HG03378 (cell line): ENCODE measurements at regions not wholly inside any gene's neighbourhood (a gene's known extent, or its start where the extent isn't known, plus 50 kb on each side); places are given as distances from the start of the nearest gene placed in this dataset.
"Not testable (repeated sequence)": the region's sequence is repeated elsewhere in the genome, so short reads cannot be mapped to it uniquely, and the experiment has no call there.

Experiments used
- ATAC-seq: cut with Tn5 transposase; IDR thresholded peaks from one replicate; pipeline ENCODE4 v1.9.1; 2021; ENCODE audit warnings: mild to moderate bottlenecking, moderate library complexity; ENCODE audit not compliant: unreplicated experiment

DNA sequence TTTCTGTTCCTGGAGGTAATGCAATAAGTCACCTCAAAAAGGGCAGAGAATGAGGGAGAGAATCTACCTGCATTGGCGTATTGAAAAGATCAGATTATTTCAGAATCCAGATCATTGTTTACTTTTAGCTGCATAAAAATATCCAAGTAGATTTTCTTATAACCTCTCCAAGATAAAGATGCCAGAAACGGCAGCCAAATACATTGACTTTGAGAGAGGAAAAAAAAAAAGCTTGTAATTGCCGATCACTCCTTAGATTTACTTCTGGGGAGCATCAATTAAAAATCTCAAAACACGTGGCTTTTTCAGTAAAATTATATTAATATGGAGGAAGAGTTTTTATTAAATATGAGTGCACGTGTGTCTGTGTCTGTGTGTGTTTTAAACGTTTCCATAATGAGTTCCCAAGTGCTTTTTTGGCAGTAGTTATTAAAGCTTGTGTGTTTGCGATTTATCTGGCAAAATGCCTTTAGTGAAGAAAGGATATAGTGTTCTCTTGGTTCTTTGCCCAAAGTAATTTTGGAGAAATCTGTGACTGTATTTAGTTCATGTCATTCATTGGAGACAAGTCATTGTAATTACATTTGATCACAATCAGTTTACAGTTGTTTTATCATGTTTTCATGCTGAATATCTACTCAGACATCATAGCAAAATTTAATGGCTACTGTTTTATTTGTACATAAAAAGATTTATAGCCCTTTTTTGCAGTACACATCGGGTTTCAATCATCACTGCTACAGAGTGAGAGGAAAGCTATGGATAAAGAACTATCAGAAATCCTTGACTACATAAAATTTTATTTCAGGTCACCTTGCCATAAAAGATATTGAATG is 176.1 kb downstream of the TM9SF2 start:
- ATAC-seq, result no peak

DNA sequence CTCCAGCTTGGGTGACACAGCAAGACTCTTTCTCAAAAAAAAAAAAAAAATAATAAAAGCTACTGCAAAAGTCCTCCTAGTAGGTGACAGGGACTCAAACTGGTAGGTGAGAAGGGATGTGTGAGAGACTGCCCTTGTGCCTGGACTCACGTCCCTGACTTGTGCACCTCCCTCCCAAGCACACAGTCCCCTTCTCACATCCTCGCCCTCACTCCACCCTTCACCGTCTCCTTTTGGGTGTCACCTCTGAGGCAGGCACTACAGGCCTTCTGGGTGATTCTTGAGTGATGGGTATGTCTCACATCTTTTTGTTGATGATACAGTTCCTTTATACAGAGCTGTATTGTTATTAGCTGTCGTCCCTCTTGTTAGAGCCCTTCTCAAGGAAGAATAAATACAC is 170.5 kb downstream of the TM9SF2 start:
- no peak for ATAC-seq

DNA sequence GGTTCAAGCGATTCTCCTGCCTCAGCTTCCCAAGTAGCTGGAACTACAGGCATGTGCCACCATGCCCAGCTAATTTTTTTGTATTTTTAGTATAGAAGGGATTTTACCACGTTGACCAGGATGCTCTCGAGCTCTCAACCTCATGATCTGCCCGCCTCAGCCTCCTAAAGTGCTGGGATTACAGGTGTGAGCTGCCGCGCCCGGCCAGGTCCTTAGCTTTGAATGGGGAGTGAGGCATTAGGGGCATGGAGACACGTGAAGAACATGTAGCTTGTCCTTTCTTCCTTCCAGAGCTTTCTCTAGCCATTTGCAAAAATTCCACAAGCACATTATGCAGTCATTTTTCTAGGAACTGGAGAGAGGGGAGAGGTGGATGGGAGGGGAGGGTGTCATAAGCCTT is 167.8 kb downstream of the TM9SF2 start:
- not testable (repeated sequence) for ATAC-seq

DNA sequence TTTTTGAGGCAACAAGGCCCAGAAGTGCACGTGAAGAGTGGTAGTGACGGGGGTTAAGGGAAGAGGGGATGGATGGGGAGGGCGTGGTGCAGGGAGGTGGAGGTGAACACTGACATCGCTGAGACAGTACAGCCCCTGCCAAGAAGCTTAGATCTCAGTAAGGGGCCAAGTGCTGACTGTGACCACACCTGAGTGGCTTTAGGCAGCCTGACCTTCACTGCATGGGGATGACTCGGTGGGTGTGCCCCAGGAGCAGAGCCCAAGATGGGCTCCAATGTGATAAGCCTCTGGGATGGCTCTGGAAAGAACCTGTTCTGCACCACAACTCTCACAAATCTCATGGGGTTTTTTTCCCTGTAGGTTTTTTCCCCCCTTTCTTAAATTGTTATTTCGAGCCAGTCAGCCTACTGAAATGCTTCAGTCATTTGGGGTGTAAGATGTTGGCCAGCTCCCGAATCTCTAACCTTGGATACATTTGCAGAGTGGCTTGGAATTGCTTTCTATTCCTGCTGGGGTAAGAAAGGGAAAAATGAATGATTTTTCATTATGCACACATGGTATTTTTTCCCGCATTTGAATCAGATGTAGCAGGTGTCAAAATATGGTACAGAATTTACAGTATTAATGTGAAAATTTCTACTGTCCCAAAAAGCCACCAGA is 165.0 kb downstream of the TM9SF2 start:
- no peak for ATAC-seq

DNA sequence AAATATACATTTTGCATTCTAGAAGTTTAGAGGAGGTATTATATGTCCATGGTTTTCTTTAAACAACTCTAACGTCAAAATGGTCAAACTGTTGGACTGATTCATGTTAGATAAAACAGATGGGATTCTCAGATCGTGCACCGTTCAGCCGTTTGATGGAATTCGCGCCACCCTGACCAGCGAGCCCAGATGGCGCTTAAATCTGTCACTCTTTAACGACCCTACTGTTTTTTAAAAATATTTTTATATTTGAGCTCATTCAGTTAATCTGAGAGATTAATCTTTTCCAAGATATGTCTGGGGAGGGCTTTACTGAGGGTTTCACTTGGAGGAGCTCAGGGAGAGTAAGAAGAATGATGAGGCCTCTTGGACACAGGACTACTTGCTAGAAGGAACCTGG is 164.4 kb downstream of the TM9SF2 start:
- ATAC-seq, result no peak

DNA sequence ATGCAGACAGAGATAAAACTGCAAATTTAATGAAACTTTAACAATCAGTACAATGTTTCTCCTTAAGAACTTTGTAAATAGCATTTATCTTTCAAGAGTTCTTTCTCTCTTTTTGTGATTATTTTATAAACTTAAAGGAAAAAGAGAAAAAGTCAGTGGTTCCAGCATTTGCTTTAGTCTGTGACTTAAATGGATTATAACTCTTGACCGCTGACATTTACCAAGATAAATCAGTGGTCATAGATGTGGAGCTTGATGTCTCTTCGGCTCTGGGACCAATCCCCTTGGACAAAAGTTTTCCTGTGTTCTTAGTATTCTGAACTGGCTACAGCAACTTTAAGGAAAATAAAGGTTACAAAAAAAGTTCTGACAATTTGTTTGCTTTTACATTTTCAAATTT is 162.6 kb downstream of the TM9SF2 start:
- no peak for ATAC-seq

DNA sequence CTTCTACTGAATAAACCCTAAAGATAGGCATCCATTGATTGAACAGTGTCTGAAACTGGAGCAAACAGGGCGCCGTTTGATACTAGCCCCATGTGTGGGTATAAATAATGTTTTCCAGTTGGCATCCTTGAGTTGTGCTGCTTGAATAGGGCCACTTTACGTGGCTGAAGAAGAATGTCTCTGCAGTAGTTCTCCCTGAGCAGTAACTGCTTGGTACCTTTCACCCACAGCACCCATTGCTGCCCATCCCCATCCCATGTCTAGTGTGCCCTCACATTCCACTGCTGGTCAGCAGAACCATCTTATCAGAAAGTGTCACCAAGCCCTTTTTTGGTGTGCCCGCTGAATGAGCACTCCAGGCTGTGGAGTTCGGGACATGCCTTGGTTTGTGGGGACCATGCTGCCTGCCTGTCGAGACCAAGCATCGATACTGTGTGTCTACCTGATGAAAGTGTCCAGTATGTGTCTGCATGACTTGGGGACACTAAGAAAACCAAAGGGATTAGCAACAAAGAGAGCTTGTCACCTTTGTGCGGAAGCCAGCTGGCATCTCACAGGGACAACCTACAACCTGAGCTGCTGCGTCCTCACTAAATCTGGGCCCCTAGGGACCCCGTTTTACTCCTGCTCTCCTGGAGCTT is 162.0 kb downstream of the TM9SF2 start:
- no peak for ATAC-seq

DNA sequence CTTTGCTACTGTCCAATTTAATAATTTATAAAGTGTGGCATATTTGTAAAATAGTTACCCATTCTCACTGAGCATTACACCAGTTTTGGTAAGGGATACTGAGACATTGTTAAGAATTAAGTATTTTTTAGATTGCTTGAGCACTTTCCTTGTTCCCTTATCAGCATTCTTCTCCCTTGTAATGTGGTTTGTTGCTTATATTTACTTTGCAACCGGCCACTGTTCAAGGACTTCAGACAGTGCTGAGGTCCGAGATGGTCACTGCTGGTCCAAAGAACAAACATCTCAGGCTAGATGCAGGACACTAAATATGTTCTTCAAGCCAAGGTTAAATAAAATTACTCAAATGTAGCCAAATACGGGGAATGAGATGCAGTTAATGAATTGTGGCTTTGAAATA is 161.4 kb downstream of the TM9SF2 start:
- ATAC-seq, result no peak

DNA sequence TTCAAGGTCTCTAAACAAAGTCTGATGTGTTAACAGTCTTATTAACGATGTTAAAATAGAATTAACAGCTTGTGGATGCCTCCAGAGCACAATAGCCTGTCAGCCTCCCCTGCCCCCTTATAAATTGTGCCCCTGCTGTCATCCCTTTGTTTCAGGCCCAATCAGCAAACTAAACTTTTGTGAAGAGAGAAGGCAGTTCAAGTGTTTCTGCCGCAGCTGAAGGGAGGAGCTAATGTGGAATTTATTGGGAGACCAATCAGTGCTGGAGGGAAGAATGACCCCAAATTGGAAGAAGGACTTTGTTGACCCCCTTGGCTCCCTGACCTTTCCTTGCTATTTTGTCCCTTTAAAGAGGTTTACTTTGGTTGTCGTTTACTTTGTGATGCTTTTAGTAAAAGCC is 160.5 kb downstream of the TM9SF2 start:
- ATAC-seq, result no peak

DNA sequence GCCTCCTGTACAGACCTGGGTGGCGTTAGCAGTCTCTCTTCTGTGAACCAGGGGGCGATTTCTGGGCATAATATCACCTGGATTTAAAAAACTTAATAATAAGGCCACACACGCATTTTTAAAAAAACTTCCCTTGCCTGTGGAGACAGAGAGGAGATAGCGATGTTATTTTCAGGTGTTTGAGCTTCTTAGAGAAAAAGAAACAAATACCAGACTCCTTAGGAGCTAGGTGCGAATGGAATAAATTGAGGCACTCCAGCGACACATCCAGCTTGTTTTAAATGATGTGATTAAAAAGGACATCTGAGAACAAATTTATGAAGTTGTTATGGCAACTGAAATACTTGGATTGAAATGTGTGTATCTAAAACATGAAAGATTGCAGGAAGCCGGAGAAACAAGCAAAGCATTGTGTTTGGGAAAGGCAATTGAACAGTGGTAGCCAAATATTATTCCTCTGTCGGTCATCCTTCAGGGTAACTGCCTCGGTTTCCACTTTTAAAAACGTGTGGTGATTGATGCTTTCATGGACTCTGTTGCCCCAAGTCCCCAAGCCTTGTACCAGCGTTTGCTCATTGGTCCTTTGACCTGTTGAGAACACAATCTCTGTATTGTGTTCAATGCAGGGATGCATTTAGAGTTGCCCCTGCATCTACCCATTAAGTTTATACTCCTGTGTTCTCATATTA is 158.7 kb downstream of the TM9SF2 start:
- no peak for ATAC-seq

DNA sequence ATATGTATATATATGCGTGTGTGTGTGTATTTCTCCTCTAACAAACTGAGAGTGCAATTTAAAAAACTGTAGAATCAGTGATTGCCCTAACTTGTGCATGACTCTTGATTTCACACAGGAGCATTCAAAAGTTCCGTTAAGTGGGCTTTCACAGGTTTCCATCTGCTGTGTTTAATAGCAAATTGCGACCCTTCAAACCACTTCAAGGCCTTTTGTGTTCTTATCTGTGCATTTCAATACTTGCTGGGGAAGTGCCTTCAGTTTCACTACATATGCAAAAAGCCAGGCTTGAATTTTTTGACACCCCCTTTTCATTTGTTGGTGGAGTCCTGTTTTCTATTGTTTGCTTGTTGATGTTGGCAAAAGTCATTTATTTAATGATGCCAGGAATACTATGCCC is 158.0 kb downstream of the TM9SF2 start:
- ATAC-seq, result no peak

DNA sequence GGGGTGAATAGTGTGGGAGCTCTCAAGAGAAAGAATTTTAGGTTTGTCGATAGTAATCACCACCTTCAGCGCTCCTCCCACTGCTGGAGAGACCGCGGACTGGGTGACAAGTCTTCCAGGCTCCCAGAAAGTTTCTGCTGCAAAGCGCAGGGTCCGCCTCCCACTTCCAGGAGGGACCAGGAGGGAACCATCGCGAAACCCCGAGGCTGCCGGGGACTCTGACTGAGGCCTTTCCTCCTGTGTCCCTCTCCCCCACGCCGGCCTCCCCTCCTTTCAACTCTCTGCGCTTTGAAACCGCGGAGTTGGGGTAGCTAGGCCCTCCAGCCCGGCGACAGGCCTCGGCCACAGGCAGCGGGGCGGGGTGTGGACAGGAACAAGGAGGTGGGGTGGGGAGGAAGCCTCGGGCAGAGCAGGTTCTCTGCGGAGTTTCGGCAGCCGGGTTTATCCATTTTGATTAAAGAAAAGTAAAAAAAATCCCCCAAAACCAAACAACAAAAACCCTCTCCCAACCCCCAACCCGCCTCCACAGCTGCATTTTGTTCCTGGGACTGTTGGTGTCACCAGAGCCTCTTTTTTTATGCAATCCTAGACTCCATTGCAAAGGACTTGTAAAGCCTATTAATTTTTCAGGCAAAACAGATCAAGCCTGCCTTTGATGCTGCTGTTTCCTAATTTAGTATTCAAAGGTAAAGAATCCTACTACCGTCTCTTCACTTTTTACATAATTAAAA is 157.2 kb downstream of the TM9SF2 start:
- no peak for ATAC-seq

DNA sequence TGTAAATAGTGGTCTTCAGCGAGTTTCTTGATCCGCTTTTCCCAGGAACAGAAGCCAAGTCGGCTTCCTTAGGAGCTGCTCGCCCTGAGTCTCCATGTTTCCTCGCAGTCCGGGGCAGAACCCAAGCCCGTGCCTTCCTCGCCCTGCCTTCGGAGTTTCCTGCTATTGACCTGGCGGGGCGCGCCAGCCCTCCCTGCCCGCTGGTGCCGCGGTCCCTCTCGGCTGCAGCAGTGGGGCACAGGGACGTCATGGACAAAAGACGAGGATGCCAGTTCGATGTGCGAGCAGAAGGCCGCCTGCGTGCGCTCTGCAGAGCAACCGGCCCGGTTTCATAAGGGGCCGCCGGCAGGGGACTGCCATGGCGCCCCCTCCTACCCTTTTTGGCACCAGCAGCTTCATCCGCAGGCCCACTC is 156.6 kb downstream of the TM9SF2 start:
- no peak for ATAC-seq

DNA sequence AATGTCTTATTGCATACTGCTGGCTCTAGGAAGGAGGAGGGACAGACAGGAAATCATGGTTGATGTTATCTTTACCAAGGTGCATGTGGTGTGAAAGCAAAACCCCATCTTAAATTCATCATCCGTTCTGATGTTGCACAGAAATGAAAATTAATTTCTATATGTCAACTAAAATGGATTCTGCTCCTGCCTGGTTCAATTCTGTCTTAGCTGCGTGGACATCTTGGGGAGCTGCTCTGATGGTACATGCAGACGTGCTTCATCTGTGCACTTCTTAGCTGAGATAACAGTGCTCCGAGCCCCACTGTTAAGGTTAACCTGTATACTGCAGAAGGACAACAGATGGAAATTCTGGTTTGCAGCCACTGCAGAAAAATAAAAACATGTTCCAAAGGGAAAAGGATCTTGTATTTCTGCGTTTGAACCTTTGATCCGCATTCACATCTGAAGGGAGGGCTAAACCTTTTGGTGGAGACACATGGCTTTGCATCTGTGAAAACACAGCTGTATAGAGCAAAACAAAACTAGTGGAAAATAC is 155.6 kb downstream of the TM9SF2 start:
- no peak for ATAC-seq

DNA sequence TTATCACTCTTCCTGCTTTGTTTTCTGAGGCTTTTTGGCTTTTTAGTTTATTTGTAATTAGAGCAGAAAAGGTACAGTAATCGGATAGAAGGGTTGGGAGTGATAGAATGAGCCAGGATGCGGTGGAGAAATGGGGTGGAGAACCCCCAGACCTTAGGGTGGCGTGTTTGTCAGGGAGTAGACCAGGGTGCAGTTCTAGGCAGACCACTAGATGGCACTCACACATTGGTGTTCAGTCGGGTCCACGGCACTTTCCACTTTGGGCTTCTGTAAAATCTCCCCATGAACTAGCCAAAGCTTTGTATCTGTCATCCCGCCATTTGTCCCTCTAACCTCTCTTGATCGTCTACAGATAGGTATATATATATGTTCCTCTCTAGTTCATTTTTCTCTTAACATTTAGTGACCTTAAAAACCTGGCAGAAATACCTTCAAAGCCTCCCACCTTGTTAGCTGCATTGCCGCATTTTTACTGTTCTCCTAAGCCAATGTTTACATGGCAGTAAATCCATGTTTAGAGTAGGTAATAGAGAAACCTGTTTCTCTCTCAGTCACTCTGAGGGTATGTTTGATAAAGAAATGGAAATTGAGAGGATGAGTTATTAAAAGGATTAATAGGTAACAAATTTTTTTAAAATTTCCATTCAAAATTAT is 154.9 kb downstream of the TM9SF2 start:
- no peak for ATAC-seq

DNA sequence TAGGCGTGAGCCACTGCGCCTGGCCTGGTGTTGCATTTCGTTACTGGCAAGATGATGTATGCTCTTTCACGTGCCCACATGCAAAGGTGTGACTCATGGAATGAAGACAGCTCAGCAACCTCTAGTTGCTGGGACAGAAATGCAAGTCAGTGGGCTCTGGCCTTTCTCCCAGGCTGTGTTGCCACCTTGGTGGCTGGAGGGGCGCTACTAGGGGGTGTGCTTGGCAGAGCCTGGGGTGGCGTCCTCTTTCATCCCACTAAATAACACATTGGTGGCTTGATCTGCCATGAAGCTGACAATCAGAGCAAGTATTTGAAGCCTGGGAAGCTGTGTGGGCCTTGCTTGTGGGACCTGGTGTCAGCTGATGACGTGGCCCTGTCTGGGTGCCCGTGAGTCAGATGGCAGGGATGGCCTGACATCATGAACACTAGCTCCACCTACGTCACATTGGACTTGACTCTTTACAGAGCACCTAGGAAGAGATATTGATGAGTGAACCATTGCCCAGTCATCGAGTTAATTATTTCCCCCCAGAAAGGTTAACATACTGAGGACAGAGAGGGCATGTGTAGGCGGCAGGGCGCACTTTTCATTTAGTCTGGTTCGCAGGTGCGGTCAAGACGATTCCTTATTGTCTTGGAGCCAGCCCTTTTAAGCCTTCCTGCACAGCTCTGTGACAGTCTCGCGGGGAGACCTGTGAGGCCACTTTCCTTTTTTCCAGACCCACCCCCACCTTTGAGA is 154.2 kb downstream of the TM9SF2 start:
- ATAC-seq, result no peak

DNA sequence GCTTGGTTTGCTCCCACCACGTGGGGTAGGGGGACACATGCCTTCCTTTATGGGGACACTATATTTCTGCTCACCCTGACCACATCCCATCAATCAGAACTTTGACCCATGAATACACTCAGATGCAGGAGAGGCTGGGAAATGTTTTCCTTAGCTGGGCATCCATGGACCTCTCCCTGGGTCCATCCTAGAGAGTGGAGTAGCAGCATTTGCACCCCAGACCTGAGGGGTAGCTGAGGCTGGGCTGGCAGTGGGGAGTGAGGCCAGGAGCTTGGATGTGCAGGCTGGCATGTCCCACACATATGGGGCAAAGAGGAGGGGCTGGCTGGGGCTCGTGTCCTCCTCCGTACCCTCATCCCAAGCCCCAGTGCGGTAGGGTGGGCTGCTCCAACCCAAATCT is 152.8 kb downstream of the TM9SF2 start:
- ATAC-seq, result no peak

DNA sequence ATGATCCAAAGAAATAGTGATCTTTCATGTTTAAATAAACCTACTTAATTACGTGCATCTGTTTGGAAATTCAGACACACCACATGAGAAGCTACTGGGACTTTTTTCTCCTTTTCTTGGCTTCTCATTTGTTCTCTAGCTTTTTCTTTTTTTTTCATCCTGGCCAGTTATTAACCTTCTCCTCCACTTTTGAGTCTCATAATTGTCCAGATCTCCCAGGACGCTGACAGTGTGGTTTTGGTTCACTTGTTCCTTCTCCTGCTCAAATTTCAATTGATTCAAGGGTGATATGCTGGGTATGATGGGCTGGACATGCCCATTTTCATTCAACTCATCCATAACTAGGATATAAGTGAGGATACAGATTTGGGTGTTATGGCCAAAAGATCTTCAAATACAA is 152.3 kb downstream of the TM9SF2 start:
- ATAC-seq, result no peak

DNA sequence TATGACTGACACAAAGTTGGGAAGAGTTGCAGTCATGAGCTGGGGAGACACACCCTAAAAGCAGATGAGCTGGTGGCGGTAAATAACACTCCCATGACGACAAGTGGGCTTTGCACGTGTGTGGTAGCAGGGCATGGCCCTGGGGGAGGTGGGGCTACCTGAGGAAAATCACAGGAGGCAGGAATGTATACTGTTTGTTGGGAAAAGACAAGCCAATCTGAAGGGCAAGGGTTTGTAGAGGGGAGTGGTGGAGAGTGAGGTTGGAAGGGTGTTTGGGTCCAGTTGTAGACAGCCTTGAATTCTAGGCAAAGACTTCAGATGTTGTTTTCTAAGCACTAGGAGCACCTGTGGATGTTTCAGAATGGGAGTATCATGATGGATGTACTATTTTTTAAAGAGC is 151.6 kb downstream of the TM9SF2 start:
- ATAC-seq, result no peak
